ENCODE measurements at regions not wholly inside any gene's neighbourhood (a gene's known extent, or its start where the extent isn't known, plus 50 kb on each side); places are given as distances from the start of the nearest gene placed in this dataset.

DNA sequence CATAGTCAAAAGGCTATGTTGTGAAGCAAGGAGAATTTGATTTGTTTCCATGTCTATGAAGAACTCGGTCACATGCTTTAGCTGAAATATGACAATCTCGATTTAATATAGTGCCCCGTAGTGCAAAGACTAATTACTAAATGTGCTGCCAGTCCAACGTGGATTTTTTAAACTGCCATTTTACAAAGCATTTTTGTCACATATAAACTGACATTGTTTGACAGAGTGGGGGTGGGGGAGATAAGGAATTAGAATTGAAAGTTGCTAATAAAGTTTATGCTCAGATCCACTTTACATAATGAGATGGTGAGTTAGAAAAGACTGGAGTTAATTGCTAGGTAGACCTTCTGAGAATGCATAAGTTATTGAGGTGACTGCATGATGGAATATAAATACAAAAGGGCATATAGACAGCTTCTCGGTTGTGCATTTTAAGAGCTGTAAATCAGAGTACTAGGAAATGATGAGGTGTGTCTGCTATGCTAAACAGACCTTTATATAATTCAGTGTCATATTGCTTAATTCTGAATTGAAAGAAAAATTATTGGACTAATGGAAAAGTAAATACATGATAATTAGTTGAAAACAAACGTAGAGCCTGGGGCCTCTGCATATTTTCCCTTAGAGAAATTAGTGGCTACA, 158.9 kb upstream of the MTNR1B start:
- TF ChIP-seq, protein P1, sequence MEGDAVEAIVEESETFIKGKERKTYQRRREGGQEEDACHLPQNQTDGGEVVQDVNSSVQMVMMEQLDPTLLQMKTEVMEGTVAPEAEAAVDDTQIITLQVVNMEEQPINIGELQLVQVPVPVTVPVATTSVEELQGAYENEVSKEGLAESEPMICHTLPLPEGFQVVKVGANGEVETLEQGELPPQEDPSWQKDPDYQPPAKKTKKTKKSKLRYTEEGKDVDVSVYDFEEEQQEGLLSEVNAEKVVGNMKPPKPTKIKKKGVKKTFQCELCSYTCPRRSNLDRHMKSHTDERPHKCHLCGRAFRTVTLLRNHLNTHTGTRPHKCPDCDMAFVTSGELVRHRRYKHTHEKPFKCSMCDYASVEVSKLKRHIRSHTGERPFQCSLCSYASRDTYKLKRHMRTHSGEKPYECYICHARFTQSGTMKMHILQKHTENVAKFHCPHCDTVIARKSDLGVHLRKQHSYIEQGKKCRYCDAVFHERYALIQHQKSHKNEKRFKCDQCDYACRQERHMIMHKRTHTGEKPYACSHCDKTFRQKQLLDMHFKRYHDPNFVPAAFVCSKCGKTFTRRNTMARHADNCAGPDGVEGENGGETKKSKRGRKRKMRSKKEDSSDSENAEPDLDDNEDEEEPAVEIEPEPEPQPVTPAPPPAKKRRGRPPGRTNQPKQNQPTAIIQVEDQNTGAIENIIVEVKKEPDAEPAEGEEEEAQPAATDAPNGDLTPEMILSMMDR (IDR thresholded peaks at IDR 0.05) = no peak
- TF ChIP-seq EZH2 (IDR thresholded peaks at IDR 0.05) (no peak), EZH2phosphoT487 (IDR thresholded peaks at IDR 0.05) (no peak)
